GM12892 (cell line): ENCODE measurements at regions not wholly inside any gene's neighbourhood (a gene's known extent, or its start where the extent isn't known, plus 50 kb on each side); places are given as distances from the start of the nearest gene placed in this dataset.
"Not testable (repeated sequence)": the region's sequence is repeated elsewhere in the genome, so short reads cannot be mapped to it uniquely, and the experiment has no call there.

Experiments
- POLR2A ChIP-seq: IDR thresholded peaks from 2 replicates; pipeline ENCODE4 v1.6.1; 2011; ENCODE audit warnings: low read depth, low read length, control low read depth
- POLR2AphosphoS5 ChIP-seq: IDR thresholded peaks from 2 replicates; pipeline ENCODE4 v1.6.1; 2011; ENCODE audit warnings: low read depth, low read length, control low read depth
- TAF1 ChIP-seq: IDR thresholded peaks from 2 replicates; pipeline ENCODE4 v1.6.1; 2011; ENCODE audit warnings: low read depth, mild to moderate bottlenecking, control low read depth, low read length, borderline replicate concordance

DNA sequence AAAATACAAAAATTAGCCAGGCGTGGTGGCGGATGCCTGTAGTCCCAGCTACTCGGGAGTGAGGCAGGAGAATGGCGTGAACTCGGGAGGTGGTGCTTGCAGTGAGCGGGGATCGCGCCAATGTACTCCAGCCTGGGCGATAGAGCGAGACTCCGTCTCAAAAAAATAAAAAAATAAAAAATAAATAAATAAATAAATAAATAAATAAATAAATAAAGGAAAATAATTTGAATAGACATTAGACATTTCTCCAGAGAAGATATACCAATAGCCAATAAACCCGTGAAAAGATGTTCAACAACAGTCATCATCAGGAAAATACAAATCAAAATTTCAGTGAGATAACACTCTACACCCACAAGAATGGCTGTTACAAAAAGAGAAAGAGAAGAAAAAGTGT is 1302.4 kb upstream of the GYPC start:
- not testable (repeated sequence) for TF ChIP-seq POLR2A, POLR2AphosphoS5, TAF1
